H4 (cell line): ENCODE measurements at regions not wholly inside any gene's neighbourhood (a gene's known extent, or its start where the extent isn't known, plus 50 kb on each side); places are given as distances from the start of the nearest gene placed in this dataset.
"Not testable (repeated sequence)": the region's sequence is repeated elsewhere in the genome, so short reads cannot be mapped to it uniquely, and the experiment has no call there.

Source experiments
- DNase-seq: peaks from one replicate; pipeline ENCODE4 v3.0.0-alpha.2; 2015; ENCODE audit warnings: low spot score

GRCh38 chr14:19511055-19511454 lies 76.9 kb upstream of the POTEG start:
- DNase-seq: not testable (repeated sequence)

- DNase-seq: not testable (repeated sequence)
Observed at GRCh38 chr14:19489475-19489874, 55.3 kb upstream of the POTEG start.

GRCh38 chr14:19488457-19488856 lies 54.3 kb upstream of the POTEG start:
- not testable (repeated sequence) for DNase-seq

- DNase-seq: not testable (repeated sequence)
Observed at GRCh38 chr14:19487690-19488089, 53.5 kb upstream of the POTEG start.

- not testable (repeated sequence) for DNase-seq
Observed at GRCh38 chr14:19487265-19487664, 53.1 kb upstream of the POTEG start.

- DNase-seq: peak; percentile 3
Observed at GRCh38 chr14:19485346-19485745, 51.2 kb upstream of the POTEG start.
